Ishikawa (cell line): ENCODE measurements at regions not wholly inside any gene's neighbourhood (a gene's known extent, or its start where the extent isn't known, plus 50 kb on each side); places are given as distances from the start of the nearest gene placed in this dataset.

ENCODE experiments used
- CREB1 ChIP-seq: IDR thresholded peaks from 2 replicates; pipeline ENCODE4 v1.6.1; 2012; ENCODE audit warnings: low read depth
- EGR1 ChIP-seq: IDR thresholded peaks from 2 replicates; pipeline ENCODE4 v1.6.1; 2012
- EP300 ChIP-seq: IDR thresholded peaks from 2 replicates; pipeline ENCODE4 v1.6.1; 2012; ENCODE audit warnings: borderline replicate concordance
- FOXM1 ChIP-seq: IDR thresholded peaks from 2 replicates; pipeline ENCODE4 v1.6.1; 2012; ENCODE audit warnings: low read depth, borderline replicate concordance
- MAX ChIP-seq: IDR thresholded peaks from 2 replicates; pipeline ENCODE4 v1.6.1; 2012
- RAD21 ChIP-seq: IDR thresholded peaks from 2 replicates; pipeline ENCODE4 v1.6.1; 2012; ENCODE audit warnings: low read depth
- TAF1 ChIP-seq: IDR thresholded peaks from 2 replicates; pipeline ENCODE4 v1.6.1; 2012; ENCODE audit warnings: low read depth, mild to moderate bottlenecking
- TCF12 ChIP-seq: IDR thresholded peaks from 2 replicates; pipeline ENCODE4 v1.6.1; 2012; ENCODE audit warnings: low read depth
- TEAD4 ChIP-seq: IDR thresholded peaks from 2 replicates; pipeline ENCODE4 v1.6.1; 2012
- USF1 ChIP-seq: IDR thresholded peaks from 2 replicates; pipeline ENCODE4 v1.6.1; 2012
- YY1 ChIP-seq: IDR thresholded peaks from 2 replicates; pipeline ENCODE4 v1.6.1; 2012; ENCODE audit warnings: low read depth

DNA sequence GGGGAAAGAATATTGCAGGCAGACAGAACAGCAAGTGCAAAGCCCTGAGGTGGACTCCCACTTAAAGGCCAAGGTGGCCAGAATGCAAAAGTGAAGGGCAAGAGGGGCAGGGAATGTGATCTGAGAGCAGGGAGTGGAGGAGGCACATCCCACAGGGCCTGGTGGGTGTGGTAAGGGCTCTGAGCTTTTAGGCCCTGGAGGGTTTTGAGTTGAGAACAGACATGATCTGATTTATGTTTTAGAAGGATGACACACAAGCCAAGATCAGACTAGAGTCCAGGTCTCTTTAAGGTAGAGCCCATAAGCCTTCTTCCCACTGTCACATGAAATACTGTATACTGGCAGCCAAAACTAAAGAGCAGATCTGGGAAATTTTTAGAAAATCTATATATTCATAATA, 162.5 kb downstream of the SLC38A4 start:
- no peak for TF ChIP-seq USF1
- TF ChIP-seq MAX, result no peak
- no peak for TF ChIP-seq YY1
- no peak for TF ChIP-seq TAF1
- no peak for TF ChIP-seq FOXM1
- TF ChIP-seq CREB1, result no peak
- TF ChIP-seq EP300, result no peak
- TF ChIP-seq RAD21, result no peak
- no peak for TF ChIP-seq TCF12
- TF ChIP-seq EGR1, result no peak
- TF ChIP-seq TEAD4, result no peak
